Right lobe of liver (tissue), 6 donors: ENCODE measurements at regions not wholly inside any gene's neighbourhood (a gene's known extent, or its start where the extent isn't known, plus 50 kb on each side); places are given as distances from the start of the nearest gene placed in this dataset.
A peak's percentile ranks its signal among the peaks of the same experiment; 100 is the strongest.

Experiments
- ATAC-seq, 4 donors: fragments of 200-7000 bp; cut with Tn5 transposase; one replicate each; pipeline ENCODE4 v1.9.1; 2020; ENCODE audit warnings: mild to moderate bottlenecking in 4 of 4, moderate library complexity in 4 of 4
- DNase-seq, 3 donors: peaks; one replicate each; pipeline ENCODE4 v3.0.0-alpha.2; 2020
- H3K27ac ChIP-seq, 3 donors: fragments of 200-600 bp; one replicate each; pipeline ENCODE4 v1.8.0; 2022
- H3K27me3 ChIP-seq, 2 donors: fragments of 200-600 bp; one replicate each; pipeline ENCODE4 v1.8.0; 2022
- H3K36me3 ChIP-seq, 4 donors: fragments of 200-600 bp; sonication (generic) in 1 of 4; one replicate each; pipeline versions ENCODE4 v1.5.1 to v1.8.0; 2017 to 2022; ENCODE audit warnings: control low read depth in 1 of 4
- H3K4me1 ChIP-seq, 4 donors: fragments of 200-600 bp; sonication (generic) in 1 of 4; one replicate each; pipeline versions ENCODE4 v1.5.1 to v1.8.0; 2017 to 2022; ENCODE audit warnings: control low read depth in 1 of 4
- H3K4me3 ChIP-seq, 3 donors: fragments of 200-600 bp; one replicate each; pipeline ENCODE4 v1.8.0; 2022
- H3K9me3 ChIP-seq, 4 donors: fragments of 200-600 bp; sonication (generic) in 1 of 4; one replicate each; pipeline versions ENCODE4 v1.5.1 to v1.8.0; 2017 to 2022; ENCODE audit warnings: control low read depth in 1 of 4
- POLR2A ChIP-seq: fragments of 450-650 bp; IDR thresholded peaks from one replicate; pipeline ENCODE4 v1.6.1; 2017; ENCODE audit warnings: antibody characterized with exemption, mild to moderate bottlenecking
- WGBS: methylation state at CpG from one replicate; pipeline ENCODE4 v1.1.6; 2018; ENCODE audit warnings: low coverage, low lambda C conversion rate; ENCODE audit not compliant: insufficient coverage; ENCODE audit errors: missing lambda C conversion rate; 5-methylcytosine and 5-hydroxymethylcytosine counted together
- intact Hi-C, 2 donors: fragments of 100-400 bp; cut with DNase I; formaldehyde crosslinking; loops; one replicate each; pipeline versions ENCODE4 v1.11.2 to v1.14.1; 2022
- TF ChIP-seq, protein P1 (sequence below), 4 donors: fragments of 200-600 bp in 3 of 4; fragments of 450-650 bp in 1 of 4; IDR thresholded peaks; one replicate each; pipeline versions ENCODE4 v1.5.1 to v1.8.0; 2016 to 2022; ENCODE audit warnings: antibody characterized with exemption in 4 of 4, mild to moderate bottlenecking in 2 of 4
- donor health status: DM: no; HTN: yes; CAD: no.
- donor health status: DM: no; HTN: no; CAD: no.
- donor health status: DM: no; HTN: no; CAD: no.
- donor health status: DM: no; HTN: yes; CAD: no.
- donor health status: DM: no; HTN: yes; CAD: no.

DNA sequence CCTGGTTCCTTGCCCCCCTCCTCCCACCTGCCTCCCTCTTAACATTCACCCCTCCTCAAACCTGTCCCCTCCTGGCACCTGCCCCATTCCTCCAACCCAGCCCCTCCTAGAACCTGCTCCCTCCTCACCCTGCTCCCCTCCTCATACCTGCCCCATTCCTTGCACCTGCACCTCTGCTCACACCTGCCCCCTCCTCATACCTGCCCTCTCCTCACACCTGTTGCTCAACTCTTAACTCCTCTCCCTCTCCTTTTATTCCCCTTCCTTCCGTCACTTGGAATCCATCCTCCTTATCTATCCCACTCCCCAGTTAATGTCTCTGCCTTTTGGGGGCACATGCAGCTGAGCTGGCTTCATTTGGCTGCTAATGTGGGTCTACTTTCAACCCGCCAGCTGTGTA lies 712.1 kb downstream of the MTRR start:
- WGBS, result 54% methylated on average over 2 of the region's 2 CpGs
- Histone ChIP-seq H3K27me3 (no peaks in the 10 kb centered on the region), H3K27ac (no peak overlapping the region), H3K4me1 (no peaks in the 10 kb centered on the region), H3K4me3 (no peak overlapping the region), H3K9me3 (no peaks in the 10 kb centered on the region), H3K36me3 (no peaks in the 10 kb centered on the region)
- intact Hi-C loops, result no loop called here
- ATAC-seq (peak in 1 of 4 donors; percentile 28), DNase-seq (no peak)
- TF ChIP-seq, protein P1, sequence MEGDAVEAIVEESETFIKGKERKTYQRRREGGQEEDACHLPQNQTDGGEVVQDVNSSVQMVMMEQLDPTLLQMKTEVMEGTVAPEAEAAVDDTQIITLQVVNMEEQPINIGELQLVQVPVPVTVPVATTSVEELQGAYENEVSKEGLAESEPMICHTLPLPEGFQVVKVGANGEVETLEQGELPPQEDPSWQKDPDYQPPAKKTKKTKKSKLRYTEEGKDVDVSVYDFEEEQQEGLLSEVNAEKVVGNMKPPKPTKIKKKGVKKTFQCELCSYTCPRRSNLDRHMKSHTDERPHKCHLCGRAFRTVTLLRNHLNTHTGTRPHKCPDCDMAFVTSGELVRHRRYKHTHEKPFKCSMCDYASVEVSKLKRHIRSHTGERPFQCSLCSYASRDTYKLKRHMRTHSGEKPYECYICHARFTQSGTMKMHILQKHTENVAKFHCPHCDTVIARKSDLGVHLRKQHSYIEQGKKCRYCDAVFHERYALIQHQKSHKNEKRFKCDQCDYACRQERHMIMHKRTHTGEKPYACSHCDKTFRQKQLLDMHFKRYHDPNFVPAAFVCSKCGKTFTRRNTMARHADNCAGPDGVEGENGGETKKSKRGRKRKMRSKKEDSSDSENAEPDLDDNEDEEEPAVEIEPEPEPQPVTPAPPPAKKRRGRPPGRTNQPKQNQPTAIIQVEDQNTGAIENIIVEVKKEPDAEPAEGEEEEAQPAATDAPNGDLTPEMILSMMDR (IDR thresholded peaks at IDR 0.05), result no peak
- no peak for TF ChIP-seq POLR2A

DNA sequence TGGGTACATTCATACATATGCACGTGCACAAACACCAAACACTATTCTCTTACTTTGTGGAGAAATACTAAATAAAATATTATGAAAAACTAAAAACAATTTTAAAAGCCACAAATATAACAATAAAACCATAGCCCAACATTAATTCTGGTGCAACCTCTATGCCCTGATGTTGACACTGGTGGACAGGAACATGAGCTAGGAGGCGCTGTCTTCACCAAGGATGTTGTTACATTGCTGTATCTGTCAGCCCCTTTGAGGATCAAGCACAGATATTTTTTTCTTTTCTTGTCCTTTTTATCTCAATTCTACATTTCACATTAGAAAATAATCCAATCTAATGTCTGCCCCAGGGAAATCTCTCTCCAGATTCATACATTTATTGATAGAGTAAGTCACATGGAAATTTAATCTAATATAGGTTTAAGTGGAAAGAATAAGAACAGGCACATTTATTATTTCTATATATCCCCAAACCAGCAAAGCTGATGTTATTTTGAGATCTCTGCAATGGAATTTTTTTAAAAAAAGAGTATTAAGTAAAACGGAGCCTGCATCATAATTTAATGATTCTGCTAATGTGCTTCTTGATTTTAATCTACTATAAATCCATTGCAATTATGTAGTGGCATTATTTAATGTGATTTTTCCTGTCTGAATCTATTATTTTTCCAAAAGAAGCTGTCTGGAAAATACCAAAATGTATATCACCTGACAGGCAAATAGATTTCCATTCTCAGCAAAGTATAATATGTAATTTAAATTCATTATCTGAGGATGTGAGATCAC lies 716.5 kb downstream of the MTRR start:
- 35% methylated on average over 3 of the region's 3 CpGs for whole genome bisulfite sequencing
- TF ChIP-seq, protein P1 (IDR thresholded peaks at IDR 0.05), result no peak
- TF ChIP-seq POLR2A, result no peak
- Histone ChIP-seq H3K4me1 (no peaks in the 10 kb centered on the region), H3K27ac (no peak overlapping the region), H3K9me3 (no peaks in the 10 kb centered on the region), H3K4me3 (no peak overlapping the region), H3K27me3 (no peaks in the 10 kb centered on the region), H3K36me3 (no peaks in the 10 kb centered on the region)
- DNase-seq, result no peak
- intact Hi-C loops, result no loop called here
- ATAC-seq, result no peak

DNA sequence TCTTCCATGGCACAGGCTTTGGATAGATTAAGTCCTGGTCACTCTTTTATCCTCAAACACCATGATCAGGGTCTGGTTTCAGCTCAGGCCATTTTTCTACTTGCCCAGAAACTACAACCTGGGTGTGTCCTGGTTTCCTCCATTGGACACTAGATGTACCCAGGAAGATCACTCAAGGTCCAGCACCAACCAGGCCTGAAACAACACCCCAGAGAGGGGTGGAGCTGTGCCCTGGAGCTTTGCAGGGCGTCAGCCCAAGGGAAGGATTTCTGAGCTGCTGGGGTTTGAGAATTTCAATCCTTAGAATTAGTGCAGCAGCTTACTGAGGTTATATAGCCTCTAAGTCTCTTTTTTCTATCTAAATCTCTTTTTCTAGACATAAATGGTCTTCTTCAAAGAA lies 722.0 kb downstream of the MTRR start:
- no peaks in the 10 kb centered on the region for H3K36me3 ChIP-seq
- intact Hi-C loops, result no loop called here
- H3K27me3 ChIP-seq, result no peaks in the 10 kb centered on the region
- H3K27ac ChIP-seq, result no peak overlapping the region
- no peaks in the 10 kb centered on the region for H3K9me3 ChIP-seq
- no peaks in the 10 kb centered on the region for H3K4me1 ChIP-seq
- no CpG with 5 or more reads among the region's 1 CpG for WGBS
- ATAC-seq (no peak), DNase-seq (no peak)
- H3K4me3 ChIP-seq, result no peak overlapping the region
- no peak for TF ChIP-seq POLR2A

DNA sequence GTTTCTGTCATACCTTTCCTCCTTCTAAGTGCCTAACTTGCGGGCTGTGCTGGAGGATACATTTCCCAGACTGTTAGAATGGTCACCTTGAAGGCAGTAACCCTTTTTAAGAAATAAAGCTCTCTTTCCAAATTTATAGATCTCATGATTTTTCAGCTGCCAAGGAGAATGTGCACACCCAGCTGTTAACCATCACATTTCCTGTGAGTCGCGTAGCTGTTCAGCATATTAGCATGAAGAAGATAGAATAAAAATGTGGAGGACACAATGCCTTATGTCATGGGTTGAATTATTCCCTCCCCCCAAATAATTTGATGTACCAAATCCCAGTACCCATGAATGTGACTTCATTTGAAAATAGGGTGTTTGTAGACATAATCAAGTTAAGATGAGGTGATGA lies 729.4 kb downstream of the MTRR start:
- ATAC-seq, result no peak
- DNase-seq, result no peak
- no peaks in the 10 kb centered on the region for H3K9me3 ChIP-seq
- H3K27ac ChIP-seq, result no peak overlapping the region
- intact Hi-C loops, result no loop called here
- no peak overlapping the region for H3K4me3 ChIP-seq
- H3K27me3 ChIP-seq, result no peaks in the 10 kb centered on the region
- no peaks in the 10 kb centered on the region for H3K36me3 ChIP-seq
- H3K4me1 ChIP-seq, result no peaks in the 10 kb centered on the region
- WGBS, result 53% methylated on average over 3 of the region's 3 CpGs
- TF ChIP-seq, protein P1 (IDR thresholded peaks at IDR 0.05), result no peak
- no peak for TF ChIP-seq POLR2A

- WGBS, result 72% methylated on average over 2 of the region's 2 CpGs
- TF ChIP-seq, protein P1 (IDR thresholded peaks at IDR 0.05), result no peak
- TF ChIP-seq POLR2A, result no peak
These were observed 730.0 kb downstream of the MTRR start for GRCh38 chr5:8598996-8599395.

More at GRCh38 chr5:8598996-8599395, 730.0 kb downstream of the MTRR start:
- Histone ChIP-seq H3K9me3 (no peaks in the 10 kb centered on the region), H3K36me3 (no peaks in the 10 kb centered on the region), H3K4me1 (no peaks in the 10 kb centered on the region), H3K4me3 (no peak overlapping the region), H3K27ac (no peak overlapping the region), H3K27me3 (no peaks in the 10 kb centered on the region)
- DNase-seq (no peak), ATAC-seq (no peak)
- intact Hi-C loops, result no loop called here
